NB4 (cell line): ENCODE measurements at regions not wholly inside any gene's neighbourhood (a gene's known extent, or its start where the extent isn't known, plus 50 kb on each side); places are given as distances from the start of the nearest gene placed in this dataset.

Source experiments
- DNase-seq: peaks from one replicate; pipeline ENCODE4 v3.0.0; 2010; ENCODE audit warnings: low read depth
- H3K4me3 ChIP-seq: one replicate; pipeline ENCODE4 v1.5.1; 2011; ENCODE audit warnings: mild to moderate bottlenecking, low read depth, low read length, moderate library complexity
- CTCF ChIP-seq: IDR thresholded peaks from one replicate; pipeline ENCODE4 v1.5.1; 2012; ENCODE audit warnings: low read depth, low read length
- MAX ChIP-seq: IDR thresholded peaks from 2 replicates; pipeline ENCODE4 v1.6.1; 2011; ENCODE audit warnings: low read depth, low read length
- MYC ChIP-seq: IDR thresholded peaks from 2 replicates; pipeline ENCODE4 v1.6.1; 2011; ENCODE audit warnings: low read depth, low read length
- POLR2A ChIP-seq: IDR thresholded peaks from 2 replicates; pipeline ENCODE4 v1.6.1; 2011; ENCODE audit warnings: mild to moderate bottlenecking; ENCODE audit not compliant: insufficient read length; ENCODE audit errors: extremely low read depth

- TF ChIP-seq MYC (no peak), POLR2A (no peak), MAX (no peak), CTCF (no peak)
- DNase-seq: no peak
- no peak overlapping the region for H3K4me3 ChIP-seq
Observed at GRCh38 chr1:168441745-168442144, 102.1 kb downstream of the XCL2 start.

GRCh38 chr1:168439456-168440375 lies 104.1 kb downstream of the XCL2 start:
- peak; percentile 92 for DNase-seq

GRCh38 chr1:168438626-168439025 lies 105.2 kb downstream of the XCL2 start:
- no peak overlapping the region for H3K4me3 ChIP-seq
- TF ChIP-seq MYC (no peak), MAX (no peak), CTCF (no peak), POLR2A (no peak)
- no peak for DNase-seq

More at GRCh38 chr1:168439456-168440375, 104.1 kb downstream of the XCL2 start:
- H3K4me3 ChIP-seq: peak overlapping the region; percentile 19
- TF ChIP-seq MYC: no peak
- peak; percentile 75 for TF ChIP-seq CTCF
- no peak for TF ChIP-seq MAX
- no peak for TF ChIP-seq POLR2A

GRCh38 chr1:168437821-168438220 lies 106.0 kb downstream of the XCL2 start:
- H3K4me3 ChIP-seq: no peak overlapping the region
- TF ChIP-seq CTCF (no peak), POLR2A (no peak), MAX (no peak), MYC (no peak)
- no peak for DNase-seq

- no peak overlapping the region for H3K4me3 ChIP-seq
- DNase-seq: no peak
- TF ChIP-seq CTCF (no peak), MYC (no peak), MAX (no peak), POLR2A (no peak)
Observed at GRCh38 chr1:168435439-168435838, 108.4 kb downstream of the XCL2 start.
